Body of pancreas (tissue), 4 donors: ENCODE measurements at regions not wholly inside any gene's neighbourhood (a gene's known extent, or its start where the extent isn't known, plus 50 kb on each side); places are given as distances from the start of the nearest gene placed in this dataset.

Experiments
- ATAC-seq: fragments of 150-250 bp; one replicate; pipeline ENCODE4 v1.9.1; 2016
- DNase-seq, 4 donors: peaks; one replicate each; pipeline ENCODE4 v3.0.0-alpha.2; 2019
- H3K27ac ChIP-seq, 4 donors: fragments of 200-600 bp; sonication (generic); 1 replicate in 3 of 4; 2 replicates in 1 of 4; pipeline versions ENCODE4 v1.5.1 to v1.6.1; 2016 to 2019; ENCODE audit warnings: mild to moderate bottlenecking in 1 of 4, mixed read lengths in 1 of 4, moderate library complexity in 1 of 4
- H3K27me3 ChIP-seq, 2 donors: fragments of 200-600 bp; sonication (generic); one replicate each; pipeline ENCODE4 v1.6.0; 2016; ENCODE audit warnings: mild to moderate bottlenecking in 1 of 2
- H3K36me3 ChIP-seq, 2 donors: fragments of 200-600 bp; sonication (generic); replicated peaks in 1 of 2; 2 replicates each; pipeline ENCODE4 v1.5.1; 2016; ENCODE audit warnings: low read depth in 2 of 2; ENCODE audit not compliant: insufficient read depth in 1 of 2
- H3K4me1 ChIP-seq: fragments of 200-600 bp; sonication (generic); one replicate; pipeline ENCODE4 v1.6.0; 2016
- H3K4me3 ChIP-seq, 2 donors: fragments of 200-600 bp; sonication (generic); 1 replicate in 1 of 2; 2 replicates in 1 of 2; pipeline ENCODE4 v1.5.1; 2016 to 2019
- H3K9me3 ChIP-seq, 3 donors: fragments of 200-600 bp; sonication (generic); 1 replicate in 2 of 3; 2 replicates in 1 of 3; pipeline ENCODE4 v1.5.1; 2016
- CTCF ChIP-seq, 7 experiments: fragments of 450-650 bp in 4 of 7; fragments of 200-600 bp in 3 of 7; sonication (generic) in 3 of 7; IDR thresholded peaks; one replicate each; pipeline ENCODE4 v1.5.1; 2016 to 2019; ENCODE audit warnings: antibody characterized with exemption in 7 of 7
- POLR2A ChIP-seq, 3 donors: fragments of 450-650 bp; IDR thresholded peaks; one replicate each; pipeline ENCODE4 v1.6.1; 2016; ENCODE audit warnings: antibody characterized with exemption in 3 of 3, mild to moderate bottlenecking in 2 of 3
- WGBS, 2 donors: methylation state at CpG; one replicate each; pipeline ENCODE4 v1.1.5; 2017; 5-methylcytosine and 5-hydroxymethylcytosine counted together
- intact Hi-C: fragments of 100-400 bp; cut with DNase I; formaldehyde crosslinking; loops from one replicate; pipeline ENCODE4 v1.15.1; 2023

- TF ChIP-seq CTCF (IDR thresholded peaks at IDR 0.05) (no peak), POLR2A (IDR thresholded peaks at IDR 0.05) (no peak)
- Histone ChIP-seq H3K27ac (no peak overlapping the region), H3K4me3 (no peak overlapping the region), H3K36me3 (no peaks in the 10 kb centered on the region), H3K4me1 (no peaks in the 10 kb centered on the region), H3K9me3 (no peaks in the 10 kb centered on the region), H3K27me3 (no peaks in the 10 kb centered on the region)
- intact Hi-C loops = no loop called here
- DNase-seq = no peak
- WGBS, 2 donors = 82 to 88% methylated on average over 4 of the region's 4 CpGs
- ATAC-seq = no peak
These were observed 211.8 kb downstream of the NR2F2 start for GRCh38 chr15:96542130-96542770.

GRCh38 chr15:96544162-96544756 is 213.8 kb downstream of the NR2F2 start:
- no peak overlapping the region for H3K4me3 ChIP-seq
- H3K27ac ChIP-seq = no peak overlapping the region
- no peaks in the 10 kb centered on the region for H3K9me3 ChIP-seq
- no peak for ATAC-seq
- no peak for DNase-seq
- no peaks in the 10 kb centered on the region for H3K4me1 ChIP-seq
- no peaks in the 10 kb centered on the region for H3K27me3 ChIP-seq
- TF ChIP-seq POLR2A (IDR thresholded peaks at IDR 0.05) (no peak), CTCF (IDR thresholded peaks at IDR 0.05) (no peak)
- no peaks in the 10 kb centered on the region for H3K36me3 ChIP-seq
- intact Hi-C loops = no loop called here
- WGBS, 2 donors = 62 to 70% methylated on average over 5 of the region's 5 CpGs

GRCh38 chr15:96549136-96549535 is 218.6 kb downstream of the NR2F2 start:
- intact Hi-C loops = no loop called here
- TF ChIP-seq CTCF (IDR thresholded peaks at IDR 0.05) = no peak
- ATAC-seq (no peak), DNase-seq (no peak)
- Histone ChIP-seq H3K36me3 (no peaks in the 10 kb centered on the region), H3K27ac (no peak overlapping the region), H3K27me3 (no peaks in the 10 kb centered on the region), H3K4me3 (no peak overlapping the region), H3K9me3 (no peaks in the 10 kb centered on the region), H3K4me1 (no peaks in the 10 kb centered on the region)
- WGBS, 2 donors = 85 to 90% methylated on average over 1 of the region's 1 CpG

- intact Hi-C loops = no loop called here
- Histone ChIP-seq H3K9me3 (no peaks in the 10 kb centered on the region), H3K27me3 (no peaks in the 10 kb centered on the region), H3K27ac (no peak overlapping the region), H3K36me3 (no peaks in the 10 kb centered on the region), H3K4me1 (no peaks in the 10 kb centered on the region), H3K4me3 (no peak overlapping the region)
- 67 to 71% methylated on average over 4 of the region's 4 CpGs for WGBS, 2 donors
- DNase-seq (no peak), ATAC-seq (no peak)
- TF ChIP-seq POLR2A (IDR thresholded peaks at IDR 0.05) = no peak
- TF ChIP-seq CTCF (IDR thresholded peaks at IDR 0.05) = no peak
These were observed 220.7 kb downstream of the NR2F2 start for GRCh38 chr15:96551196-96551595.

GRCh38 chr15:96551722-96552121 is 221.2 kb downstream of the NR2F2 start:
- DNase-seq (no peak), ATAC-seq (no peak)
- no peak overlapping the region for H3K27ac ChIP-seq
- no peaks in the 10 kb centered on the region for H3K27me3 ChIP-seq
- no peaks in the 10 kb centered on the region for H3K36me3 ChIP-seq
- intact Hi-C loops = no loop called here
- H3K4me1 ChIP-seq = no peaks in the 10 kb centered on the region
- TF ChIP-seq CTCF (IDR thresholded peaks at IDR 0.05) (no peak), POLR2A (IDR thresholded peaks at IDR 0.05) (no peak)
- 42 to 44% methylated on average over 3 of the region's 3 CpGs for WGBS, 2 donors
- no peak overlapping the region for H3K4me3 ChIP-seq
- H3K9me3 ChIP-seq = no peaks in the 10 kb centered on the region
